ENCODE measurements at regions not wholly inside any gene's neighbourhood (a gene's known extent, or its start where the extent isn't known, plus 50 kb on each side); places are given as distances from the start of the nearest gene placed in this dataset.

DNA sequence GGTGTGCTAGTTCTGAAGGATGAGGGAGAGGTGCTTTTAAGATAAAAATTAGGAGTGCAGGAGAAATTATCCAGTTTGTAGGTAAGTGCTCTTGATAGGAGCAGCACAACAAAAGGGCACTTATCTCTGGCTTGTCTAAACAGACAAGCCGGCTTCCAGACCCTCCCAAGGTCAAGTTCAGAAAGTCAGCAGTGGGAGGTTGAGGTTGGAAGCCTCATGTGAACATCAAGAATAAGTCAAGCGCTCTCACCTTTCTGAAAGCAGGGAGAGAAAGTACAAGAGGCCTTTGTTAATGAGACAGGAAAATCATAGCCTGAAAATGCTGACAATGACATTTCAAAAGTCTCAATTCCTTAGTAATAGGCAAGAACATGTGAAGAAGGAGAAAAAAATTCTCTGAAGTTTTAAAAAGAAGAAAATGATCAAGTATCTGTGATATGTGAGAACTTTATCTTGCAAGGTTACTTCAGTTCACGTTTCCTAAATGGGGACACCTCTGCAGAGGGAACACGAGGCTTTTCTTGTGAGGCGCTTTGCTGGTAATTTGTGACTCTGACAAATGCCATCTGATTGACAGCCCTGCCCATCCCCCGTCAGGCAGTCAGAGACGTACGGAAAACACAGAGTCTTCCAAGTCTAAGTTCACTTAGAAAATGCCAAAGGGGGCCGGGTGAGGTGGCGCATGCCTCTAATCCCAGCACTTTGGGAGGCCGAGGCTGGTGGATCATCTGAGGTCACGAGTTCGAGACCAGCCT, 62.2 kb downstream of the TIGD2 start:
- Histone ChIP-seq H3K36me3 (ENCODE audit: insufficient read depth, low read length) (no peaks in the 10 kb centered on the region), H3K4me1 (ENCODE audit: insufficient read depth, low read length, poor library complexity, severe bottlenecking) (no peaks in the 10 kb centered on the region), H3K4me2 (ENCODE audit: low read length) (no peak overlapping the region), H3K4me3 (ENCODE audit: low read depth, low read length, poor library complexity, severe bottlenecking) (no peak overlapping the region), H3K9me2 (ENCODE audit: insufficient read depth, low read length) (no peaks in the 10 kb centered on the region), H2AFZ (ENCODE audit: low read length) (no peak overlapping the region), H3K27ac (ENCODE audit: low read depth, low read length, poor library complexity, severe bottlenecking) (no peak overlapping the region), H4K20me1 (ENCODE audit: insufficient read depth, low read length) (no peaks in the 10 kb centered on the region), H3K9me3 (ENCODE audit: low read length) (no peaks in the 10 kb centered on the region), H3K79me2 (ENCODE audit: insufficient read depth, low read depth, low read length) (no peaks in the 10 kb centered on the region)
- no TSS peak for BruUV-seq (replicated peaks)
- POLR2A ChIA-PET = no interaction called here
- intact Hi-C loops (cut with micrococcal nuclease; ENCODE audit: unreplicated experiment) = no loop called here
- TF ChIP-seq EZH2phosphoT487 (IDR thresholded peaks at IDR 0.05; ENCODE audit: borderline replicate concordance, low read depth, low read length) = no peak
- TF ChIP-seq, protein P1, sequence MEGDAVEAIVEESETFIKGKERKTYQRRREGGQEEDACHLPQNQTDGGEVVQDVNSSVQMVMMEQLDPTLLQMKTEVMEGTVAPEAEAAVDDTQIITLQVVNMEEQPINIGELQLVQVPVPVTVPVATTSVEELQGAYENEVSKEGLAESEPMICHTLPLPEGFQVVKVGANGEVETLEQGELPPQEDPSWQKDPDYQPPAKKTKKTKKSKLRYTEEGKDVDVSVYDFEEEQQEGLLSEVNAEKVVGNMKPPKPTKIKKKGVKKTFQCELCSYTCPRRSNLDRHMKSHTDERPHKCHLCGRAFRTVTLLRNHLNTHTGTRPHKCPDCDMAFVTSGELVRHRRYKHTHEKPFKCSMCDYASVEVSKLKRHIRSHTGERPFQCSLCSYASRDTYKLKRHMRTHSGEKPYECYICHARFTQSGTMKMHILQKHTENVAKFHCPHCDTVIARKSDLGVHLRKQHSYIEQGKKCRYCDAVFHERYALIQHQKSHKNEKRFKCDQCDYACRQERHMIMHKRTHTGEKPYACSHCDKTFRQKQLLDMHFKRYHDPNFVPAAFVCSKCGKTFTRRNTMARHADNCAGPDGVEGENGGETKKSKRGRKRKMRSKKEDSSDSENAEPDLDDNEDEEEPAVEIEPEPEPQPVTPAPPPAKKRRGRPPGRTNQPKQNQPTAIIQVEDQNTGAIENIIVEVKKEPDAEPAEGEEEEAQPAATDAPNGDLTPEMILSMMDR (conservative IDR thresholded peaks at IDR 0.05; ENCODE audit: low read length) = no peak
- DNase-seq (ENCODE audit: low spot score) = no peak
- CTCF ChIA-PET (ENCODE audit: unreplicated experiment) = no interaction called here

DNA sequence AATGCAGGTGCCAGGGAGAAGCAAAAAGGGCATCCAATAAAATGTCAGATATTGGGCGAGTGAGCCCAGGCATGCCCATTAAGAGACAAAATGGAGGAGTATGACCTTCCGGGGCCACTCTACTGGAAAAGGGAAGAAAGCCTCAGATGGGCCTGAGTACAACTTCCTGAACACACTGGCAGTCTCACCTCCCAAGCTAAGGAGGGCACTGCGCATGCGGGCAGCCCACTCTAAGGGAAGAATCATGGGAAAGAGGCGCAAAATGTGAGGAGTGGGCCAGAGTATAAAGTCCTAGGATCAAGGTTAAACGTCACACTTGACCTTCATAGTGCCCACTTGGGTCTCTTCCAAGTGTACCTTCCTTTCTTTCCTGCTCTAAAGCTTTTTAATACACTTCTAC, 63.5 kb downstream of the TIGD2 start:
- Histone ChIP-seq H3K4me1 (ENCODE audit: insufficient read depth, low read length, poor library complexity, severe bottlenecking) (no peaks in the 10 kb centered on the region), H3K9me3 (ENCODE audit: low read length) (no peaks in the 10 kb centered on the region), H3K9me2 (ENCODE audit: insufficient read depth, low read length) (no peaks in the 10 kb centered on the region), H3K4me2 (ENCODE audit: low read length) (no peak overlapping the region), H3K36me3 (ENCODE audit: insufficient read depth, low read length) (no peaks in the 10 kb centered on the region), H2AFZ (ENCODE audit: low read length) (no peak overlapping the region), H3K79me2 (ENCODE audit: insufficient read depth, low read depth, low read length) (no peaks in the 10 kb centered on the region), H4K20me1 (ENCODE audit: insufficient read depth, low read length) (no peaks in the 10 kb centered on the region), H3K4me3 (ENCODE audit: low read depth, low read length, poor library complexity, severe bottlenecking) (no peak overlapping the region), H3K27ac (ENCODE audit: low read depth, low read length, poor library complexity, severe bottlenecking) (no peak overlapping the region)
- BruUV-seq (replicated peaks) = no TSS peak
- ChIA-PET CTCF (ENCODE audit: unreplicated experiment) (no interaction called here), POLR2A (no interaction called here)
- no peak for DNase-seq (ENCODE audit: low spot score)
- TF ChIP-seq EZH2phosphoT487 (IDR thresholded peaks at IDR 0.05; ENCODE audit: borderline replicate concordance, low read depth, low read length) = no peak
- TF ChIP-seq, protein P1 (conservative IDR thresholded peaks at IDR 0.05; ENCODE audit: low read length) = no peak
- intact Hi-C loops (cut with micrococcal nuclease; ENCODE audit: unreplicated experiment) = no loop called here

DNA sequence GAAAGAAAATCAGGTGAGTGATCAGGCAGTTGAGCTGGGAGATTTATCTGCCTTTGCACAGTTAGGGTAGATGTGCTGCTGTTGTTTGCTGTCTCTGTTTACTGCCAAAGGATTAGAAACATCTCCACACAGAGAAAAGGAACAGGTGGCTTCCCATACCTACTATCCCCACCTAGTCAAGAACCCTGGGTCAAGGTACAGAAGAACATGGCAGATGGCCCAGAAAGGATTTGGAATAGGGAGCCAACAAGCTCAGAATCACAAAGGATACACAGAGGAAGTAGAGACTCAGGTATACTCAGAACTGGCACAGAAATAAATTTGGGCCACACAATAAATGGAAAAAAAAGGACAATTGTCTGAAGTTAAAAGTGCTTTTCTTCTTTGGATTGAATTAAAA, 64.3 kb downstream of the TIGD2 start:
- Histone ChIP-seq H3K27ac (ENCODE audit: low read depth, low read length, poor library complexity, severe bottlenecking) (no peak overlapping the region), H3K4me2 (ENCODE audit: low read length) (no peak overlapping the region), H3K9me3 (ENCODE audit: low read length) (no peaks in the 10 kb centered on the region), H3K79me2 (ENCODE audit: insufficient read depth, low read depth, low read length) (no peaks in the 10 kb centered on the region), H2AFZ (ENCODE audit: low read length) (no peak overlapping the region), H4K20me1 (ENCODE audit: insufficient read depth, low read length) (no peaks in the 10 kb centered on the region), H3K9me2 (ENCODE audit: insufficient read depth, low read length) (no peaks in the 10 kb centered on the region), H3K36me3 (ENCODE audit: insufficient read depth, low read length) (no peaks in the 10 kb centered on the region), H3K4me3 (ENCODE audit: low read depth, low read length, poor library complexity, severe bottlenecking) (no peak overlapping the region), H3K4me1 (ENCODE audit: insufficient read depth, low read length, poor library complexity, severe bottlenecking) (no peaks in the 10 kb centered on the region)
- POLR2A ChIA-PET = no interaction called here
- no TSS peak for BruUV-seq (replicated peaks)
- TF ChIP-seq, protein P1 (conservative IDR thresholded peaks at IDR 0.05; ENCODE audit: low read length) = no peak
- no peak for TF ChIP-seq EZH2phosphoT487 (IDR thresholded peaks at IDR 0.05; ENCODE audit: borderline replicate concordance, low read depth, low read length)
- CTCF ChIA-PET (ENCODE audit: unreplicated experiment) = no interaction called here
- DNase-seq (ENCODE audit: low spot score) = no peak
- intact Hi-C loops (cut with micrococcal nuclease; ENCODE audit: unreplicated experiment) = no loop called here
